Astrocyte of the cerebellum (primary cell): ENCODE measurements at regions not wholly inside any gene's neighbourhood (a gene's known extent, or its start where the extent isn't known, plus 50 kb on each side); places are given as distances from the start of the nearest gene placed in this dataset.

Source experiments
- DNase-seq: peaks from one replicate; pipeline ENCODE4 v3.0.0-alpha.2; 2011; ENCODE audit warnings: low read depth
- H3K4me3 ChIP-seq: 2 replicates; pipeline ENCODE4 v1.5.1; 2011; ENCODE audit warnings: mild to moderate bottlenecking, low read depth, low read length, moderate library complexity
- CTCF ChIP-seq: IDR thresholded peaks from 2 replicates; pipeline ENCODE4 v1.5.1; 2012; ENCODE audit warnings: low read length, low read depth, moderate library complexity, mild to moderate bottlenecking; ENCODE audit errors: missing control alignments
- in situ Hi-C: cut with HindIII; loops from 2 replicates; pipeline ENCODE4 v1.10.0; 2017; ENCODE audit warnings: low sequenced_read_pairs

DNA sequence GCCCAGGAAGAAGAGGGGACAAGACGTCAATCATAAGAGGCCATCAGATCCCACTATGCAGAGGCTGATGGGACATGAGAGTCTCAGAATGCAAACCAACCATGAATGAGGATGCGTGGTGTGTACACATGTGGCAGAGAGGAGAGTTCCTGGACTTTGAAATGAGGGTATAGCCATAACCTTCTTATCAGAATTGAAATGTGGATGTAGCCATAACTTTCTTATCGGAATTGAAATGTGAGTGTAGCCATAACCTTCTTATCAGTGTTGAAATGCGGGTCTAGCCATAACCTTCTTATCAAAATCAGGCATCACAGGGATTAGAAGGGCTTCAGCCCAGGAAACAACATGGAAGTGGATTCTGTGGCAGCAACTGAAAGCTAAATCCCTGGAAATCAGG, 415.5 kb upstream of the FAT1 start:
- no peak for DNase-seq
- no peak overlapping the region for H3K4me3 ChIP-seq
- no peak for TF ChIP-seq CTCF
- in situ Hi-C loops, result no loop called here

DNA sequence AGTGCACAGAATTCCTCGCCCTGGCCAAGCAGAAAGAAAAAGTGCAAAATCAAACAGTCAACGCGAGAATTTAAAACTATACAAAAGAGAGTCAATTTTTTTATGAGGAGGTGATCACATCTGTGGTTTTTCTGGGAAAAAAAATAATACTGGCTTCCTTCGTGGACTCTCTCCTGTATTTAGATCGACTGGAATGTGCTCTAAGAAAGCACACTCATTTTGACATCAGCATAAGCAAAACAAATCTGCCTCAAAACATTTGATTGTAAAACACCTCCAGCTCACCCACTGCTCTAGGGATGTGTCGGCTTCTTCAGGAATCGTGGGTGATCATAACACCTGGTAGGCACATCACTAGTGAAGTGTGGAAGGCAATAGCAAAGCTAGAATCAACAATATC, 417.4 kb upstream of the FAT1 start:
- in situ Hi-C loops, result no loop called here
- TF ChIP-seq CTCF, result no peak
- H3K4me3 ChIP-seq, result no peak overlapping the region
- peak; percentile 4 for DNase-seq

DNA sequence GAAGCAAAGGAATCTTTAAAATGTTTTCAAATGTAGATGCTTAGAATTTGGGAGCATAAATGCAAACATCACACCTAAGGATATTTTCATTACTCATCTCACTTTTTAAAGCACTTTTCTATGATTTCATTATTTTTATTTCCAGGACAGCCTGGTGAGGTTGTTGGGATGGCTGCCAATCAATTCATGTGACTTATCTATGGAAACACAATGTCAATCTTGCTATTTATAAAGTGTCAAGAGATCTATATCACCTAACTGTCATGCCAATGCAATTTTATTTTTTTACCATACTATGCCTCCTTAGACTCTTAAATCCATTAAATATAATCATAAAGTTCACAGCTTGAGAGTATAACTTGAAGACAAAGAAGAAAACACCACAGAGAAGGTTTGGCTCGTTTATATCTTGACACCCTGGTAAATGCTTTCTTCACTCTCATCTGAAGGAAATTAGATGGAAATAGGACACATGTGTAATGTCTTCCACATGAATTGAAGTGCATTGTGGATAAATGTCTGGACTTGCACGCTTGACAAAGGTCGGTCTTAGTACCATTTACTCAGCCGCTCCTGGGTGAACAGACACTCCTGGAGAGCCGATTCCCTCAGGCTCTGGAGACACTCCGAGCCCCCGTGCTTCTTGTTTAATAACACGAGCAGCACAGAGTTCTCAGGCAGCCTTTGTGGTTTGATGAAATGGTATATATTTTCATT, 425.7 kb upstream of the FAT1 start:
- no peak overlapping the region for H3K4me3 ChIP-seq
- no peak for DNase-seq
- in situ Hi-C loops, result no loop called here
- no peak for TF ChIP-seq CTCF

- DNase-seq, result no peak
- H3K4me3 ChIP-seq, result no peak overlapping the region
- no peak for TF ChIP-seq CTCF
- in situ Hi-C loops, result no loop called here
Measured at GRCh38 chr4:187157380-187157958, 433.8 kb upstream of the FAT1 start.

- TF ChIP-seq CTCF, result no peak
- in situ Hi-C loops, result no loop called here
- no peak for DNase-seq
- no peak overlapping the region for H3K4me3 ChIP-seq
Measured at GRCh38 chr4:187158003-187158402, 434.3 kb upstream of the FAT1 start.

- no peak for TF ChIP-seq CTCF
- in situ Hi-C loops, result no loop called here
- no peak for DNase-seq
Measured at GRCh38 chr4:187160486-187160885, 436.8 kb upstream of the FAT1 start.

More at GRCh38 chr4:187160486-187160885, 436.8 kb upstream of the FAT1 start:
- no peak overlapping the region for H3K4me3 ChIP-seq
